Endothelial cell (in vitro differentiated cells): ENCODE measurements at regions not wholly inside any gene's neighbourhood (a gene's known extent, or its start where the extent isn't known, plus 50 kb on each side); places are given as distances from the start of the nearest gene placed in this dataset.

ENCODE experiments used
- DNase-seq: peaks from one replicate; pipeline ENCODE4 v3.0.0; 2021; ENCODE audit warnings: low spot score
- H3K27ac Mint-ChIP-seq: one replicate; pipeline ENCODE4 v1.8.0; 2021; ENCODE audit warnings: mixed read lengths, inconsistent platforms; ENCODE audit not compliant: unreplicated experiment
- H3K27me3 Mint-ChIP-seq: one replicate; pipeline ENCODE4 v1.8.0; 2021; ENCODE audit warnings: mild to moderate bottlenecking, moderate library complexity, mixed read lengths, inconsistent platforms; ENCODE audit not compliant: unreplicated experiment
- H3K36me3 Mint-ChIP-seq: one replicate; pipeline ENCODE4 v1.8.0; 2021; ENCODE audit warnings: mild to moderate bottlenecking, low read depth, mixed read lengths, inconsistent platforms; ENCODE audit not compliant: unreplicated experiment
- H3K4me1 Mint-ChIP-seq: one replicate; pipeline ENCODE4 v1.8.0; 2021; ENCODE audit warnings: mild to moderate bottlenecking, mixed read lengths, inconsistent platforms; ENCODE audit not compliant: unreplicated experiment
- H3K4me3 Mint-ChIP-seq: one replicate; pipeline ENCODE4 v1.8.0; 2021; ENCODE audit warnings: mild to moderate bottlenecking, mixed read lengths, inconsistent platforms; ENCODE audit not compliant: unreplicated experiment
- H3K9me3 Mint-ChIP-seq: one replicate; pipeline ENCODE4 v1.8.0; 2021; ENCODE audit warnings: mixed read lengths, inconsistent platforms; ENCODE audit not compliant: unreplicated experiment
- CTCF ChIP-seq: fragments of 200-600 bp; sonication (generic); IDR thresholded peaks from one replicate; pipeline ENCODE4 v1.5.0; 2021; ENCODE audit warnings: antibody characterized with exemption; ENCODE audit not compliant: unreplicated experiment

DNA sequence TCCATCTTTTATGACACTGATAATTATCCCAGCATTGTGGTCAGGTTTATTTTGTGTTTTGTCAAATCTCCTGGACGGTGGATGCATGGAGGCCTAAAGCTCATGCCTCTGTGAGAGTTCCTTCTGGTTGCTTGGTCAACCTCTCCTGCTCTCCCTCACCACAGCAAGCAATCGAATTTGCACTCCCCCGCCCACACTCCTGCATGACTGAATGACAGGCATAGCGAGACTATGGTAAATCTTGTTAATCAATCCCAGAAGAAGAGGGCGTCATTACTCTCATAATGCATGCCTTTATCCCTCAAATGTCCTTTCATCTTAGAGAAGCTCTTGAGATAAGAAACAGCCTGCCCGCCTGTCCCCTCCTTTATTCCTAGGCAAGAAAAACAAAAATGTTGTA lies 1215.0 kb upstream of the CDH9 start:
- H3K27me3 Mint-ChIP-seq: no peaks in the 10 kb centered on the region
- DNase-seq: no peak

GRCh38 chr5:28249771-28250415 lies 1211.5 kb upstream of the CDH9 start:
- H3K27me3 Mint-ChIP-seq: no peaks in the 10 kb centered on the region
- no peak overlapping the region for H3K27ac Mint-ChIP-seq
- TF ChIP-seq CTCF: no peak
- H3K4me1 Mint-ChIP-seq: no peaks in the 10 kb centered on the region
- no peaks in the 10 kb centered on the region for H3K36me3 Mint-ChIP-seq
- no peak for DNase-seq
- H3K4me3 Mint-ChIP-seq: no peak overlapping the region
- H3K9me3 Mint-ChIP-seq: no peaks in the 10 kb centered on the region

More for the DNA sequence above, 1215.0 kb upstream of the CDH9 start:
- Mint-ChIP-seq H3K4me3 (no peak overlapping the region), H3K27ac (no peak overlapping the region), H3K4me1 (no peaks in the 10 kb centered on the region), H3K36me3 (no peaks in the 10 kb centered on the region), H3K9me3 (no peaks in the 10 kb centered on the region)
- TF ChIP-seq CTCF: no peak

DNA sequence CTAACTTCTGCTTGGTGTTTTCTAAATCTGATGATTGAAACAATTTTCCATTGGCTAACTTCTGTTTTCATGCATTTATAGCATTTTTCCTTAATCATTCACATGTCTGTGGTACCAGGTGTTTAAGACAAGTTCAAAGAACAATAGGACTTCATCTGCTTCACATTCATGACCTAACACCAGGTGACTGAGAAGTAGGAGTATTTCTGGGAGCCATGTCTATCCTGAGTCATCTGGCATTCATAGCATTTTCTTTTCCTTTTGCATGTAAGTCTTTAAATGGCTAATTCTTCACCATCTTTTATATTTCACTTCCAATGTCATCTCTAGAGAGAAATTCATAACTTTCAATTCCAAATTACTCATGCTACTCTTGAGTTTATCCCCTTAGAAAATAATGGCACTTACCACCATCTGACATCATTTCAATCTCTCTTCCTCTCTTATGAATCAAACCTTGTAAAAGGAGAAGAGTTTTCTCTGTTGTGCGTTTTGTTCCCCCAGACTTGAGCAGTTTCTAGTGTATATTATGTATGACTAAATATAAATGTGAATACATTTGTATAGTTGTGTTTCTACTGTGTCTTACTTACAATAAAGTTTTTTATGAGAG lies 1196.1 kb upstream of the CDH9 start:
- Mint-ChIP-seq H3K27me3 (peaks cover 2% of the 10 kb centered on the region), H3K36me3 (no peaks in the 10 kb centered on the region), H3K4me1 (no peaks in the 10 kb centered on the region), H3K4me3 (no peak overlapping the region), H3K27ac (no peak overlapping the region), H3K9me3 (no peaks in the 10 kb centered on the region)
- TF ChIP-seq CTCF: no peak
- DNase-seq: no peak

DNA sequence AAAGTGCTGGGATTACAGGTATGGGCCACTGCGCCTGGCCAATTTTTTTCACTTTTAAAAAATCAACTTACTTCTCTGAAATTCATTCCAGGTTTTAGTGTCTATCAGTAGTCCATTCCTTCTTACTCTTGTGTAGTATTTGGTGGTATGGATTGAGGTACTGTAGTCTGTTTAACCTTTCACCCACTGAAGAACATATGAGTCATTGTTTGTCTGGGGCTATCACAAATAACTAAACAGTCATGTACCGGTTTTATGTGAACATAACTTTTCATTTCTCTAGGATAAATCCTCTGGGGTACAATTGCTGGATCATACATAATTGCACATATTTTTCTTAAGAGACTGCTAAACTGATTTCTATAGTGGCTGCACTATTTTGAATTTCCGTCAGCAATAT lies 1188.0 kb upstream of the CDH9 start:
- no peak overlapping the region for H3K4me3 Mint-ChIP-seq
- no peaks in the 10 kb centered on the region for H3K4me1 Mint-ChIP-seq
- H3K36me3 Mint-ChIP-seq: no peaks in the 10 kb centered on the region
- no peaks in the 10 kb centered on the region for H3K9me3 Mint-ChIP-seq
- H3K27ac Mint-ChIP-seq: no peak overlapping the region
- DNase-seq: no peak
- TF ChIP-seq CTCF: no peak
- H3K27me3 Mint-ChIP-seq: no peaks in the 10 kb centered on the region

DNA sequence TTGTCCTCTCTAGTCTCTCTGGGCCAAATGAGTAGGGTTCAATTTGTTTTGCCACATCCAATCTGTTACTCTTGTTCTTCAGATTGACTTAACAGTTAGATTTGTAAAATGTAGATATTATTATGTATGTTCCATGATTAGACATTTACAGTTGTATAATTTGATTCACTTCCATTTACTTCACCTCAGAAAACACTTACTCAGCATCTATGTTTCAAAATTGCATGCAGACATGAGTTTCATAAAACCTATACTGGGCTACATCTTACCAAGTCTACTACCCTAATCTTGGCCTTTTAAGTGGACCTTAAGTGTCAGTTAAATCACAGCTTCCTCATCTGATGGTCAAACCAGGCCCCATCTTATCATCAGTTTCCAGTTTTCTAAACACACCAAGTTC lies 1181.2 kb upstream of the CDH9 start:
- Mint-ChIP-seq H3K27me3 (no peaks in the 10 kb centered on the region), H3K27ac (no peak overlapping the region), H3K36me3 (no peaks in the 10 kb centered on the region), H3K4me1 (no peaks in the 10 kb centered on the region), H3K4me3 (no peak overlapping the region), H3K9me3 (no peaks in the 10 kb centered on the region)
- DNase-seq: no peak
- no peak for TF ChIP-seq CTCF
